SIG-M5 treated with dmso at 0.1 percent for 504 hours (cell line): ENCODE measurements at regions not wholly inside any gene's neighbourhood (a gene's known extent, or its start where the extent isn't known, plus 50 kb on each side); places are given as distances from the start of the nearest gene placed in this dataset.
A peak's percentile ranks its signal among the peaks of the same experiment; 100 is the strongest.

Source experiments
- DNase-seq: peaks from one replicate; lab custom pipeline; 2025; ENCODE audit not compliant: unreplicated experiment; lab: John Stamatoyannopoulos, UW

- DNase-seq: no peak
Observed at GRCh38 chr6:56378507-56378906, 131.1 kb upstream of the COL21A1 start.

GRCh38 chr6:56377295-56377694 lies 129.9 kb upstream of the COL21A1 start:
- DNase-seq: no peak

- no peak for DNase-seq
Observed at GRCh38 chr6:56375806-56376205, 128.4 kb upstream of the COL21A1 start.

- no peak for DNase-seq
Observed at GRCh38 chr6:56374841-56375369, 127.5 kb upstream of the COL21A1 start.

- DNase-seq: no peak
Observed at GRCh38 chr6:56372406-56372995, 125.1 kb upstream of the COL21A1 start.

- DNase-seq: peak; percentile 91
Observed at GRCh38 chr6:56370561-56371211, 123.3 kb upstream of the COL21A1 start.

- DNase-seq: peak; percentile 14
Observed at GRCh38 chr6:56370127-56370540, 122.8 kb upstream of the COL21A1 start.

- DNase-seq: no peak
Observed at GRCh38 chr6:56368491-56368890, 121.1 kb upstream of the COL21A1 start.

GRCh38 chr6:56366141-56366852 lies 118.9 kb upstream of the COL21A1 start:
- no peak for DNase-seq

- no peak for DNase-seq
Observed at GRCh38 chr6:56364827-56365339, 117.5 kb upstream of the COL21A1 start.

- no peak for DNase-seq
Observed at GRCh38 chr6:56364431-56364826, 117.0 kb upstream of the COL21A1 start.

- DNase-seq: no peak
Observed at GRCh38 chr6:56363796-56364430, 116.5 kb upstream of the COL21A1 start.

- no peak for DNase-seq
Observed at GRCh38 chr6:56361812-56362211, 114.4 kb upstream of the COL21A1 start.

GRCh38 chr6:56359201-56359899 lies 112.0 kb upstream of the COL21A1 start:
- peak; percentile 74 for DNase-seq

- no peak for DNase-seq
Observed at GRCh38 chr6:56357616-56358373, 110.4 kb upstream of the COL21A1 start.

- no peak for DNase-seq
Observed at GRCh38 chr6:56356426-56356825, 109.0 kb upstream of the COL21A1 start.

GRCh38 chr6:56353860-56354259 lies 106.5 kb upstream of the COL21A1 start:
- no peak for DNase-seq

- no peak for DNase-seq
Observed at GRCh38 chr6:56350628-56351260, 103.4 kb upstream of the COL21A1 start.

GRCh38 chr6:56349194-56349593 lies 101.8 kb upstream of the COL21A1 start:
- no peak for DNase-seq

GRCh38 chr6:56348578-56348977 lies 101.2 kb upstream of the COL21A1 start:
- no peak for DNase-seq
